CD14-positive monocyte (primary cell): ENCODE measurements at regions not wholly inside any gene's neighbourhood (a gene's known extent, or its start where the extent isn't known, plus 50 kb on each side); places are given as distances from the start of the nearest gene placed in this dataset.

ENCODE experiments used
- DNase-seq, 3 donors: peaks; one replicate each; pipeline ENCODE4 v3.0.0-alpha.2; 2011 to 2022
- H2AFZ ChIP-seq: 2 replicates; pipeline ENCODE4 v1.6.0; 2012; ENCODE audit warnings: mild to moderate bottlenecking, low read depth, low read length, inconsistent platforms; ENCODE audit not compliant: insufficient read depth, poor library complexity, severe bottlenecking
- H3K27ac ChIP-seq, 2 donors: 1 replicate in 1 of 2; 2 replicates in 1 of 2; pipeline ENCODE4 v1.5.1; 2012 to 2013; ENCODE audit warnings: low read length in 2 of 2, control low read depth in 1 of 2, inconsistent platforms in 1 of 2, low read depth in 1 of 2, mild to moderate bottlenecking in 1 of 2
- H3K27me3 ChIP-seq, 2 donors: one replicate each; pipeline versions ENCODE4 v1.6.0 to v1.6.1; 2011 to 2013; ENCODE audit warnings: low read length in 2 of 2; ENCODE audit not compliant: control insufficient read depth in 2 of 2, insufficient read depth in 2 of 2
- H3K36me3 ChIP-seq, 2 donors: replicated peaks in 1 of 2; 1 replicate in 1 of 2; 2 replicates in 1 of 2; pipeline versions ENCODE4 v1.5.1 to v1.6.1; 2012 to 2013; ENCODE audit warnings: low read length in 2 of 2, control low read depth in 1 of 2, inconsistent platforms in 1 of 2, mild to moderate bottlenecking in 1 of 2; ENCODE audit not compliant: insufficient read depth in 2 of 2, control insufficient read depth in 1 of 2
- H3K4me1 ChIP-seq, 2 donors: 1 replicate in 1 of 2; 2 replicates in 1 of 2; pipeline versions ENCODE4 v1.5.1 to v1.6.1; 2012 to 2013; ENCODE audit warnings: low read length in 2 of 2, control low read depth in 1 of 2, inconsistent platforms in 1 of 2, mild to moderate bottlenecking in 1 of 2, moderate library complexity in 1 of 2; ENCODE audit not compliant: insufficient read depth in 2 of 2, control insufficient read depth in 1 of 2
- H3K4me2 ChIP-seq: replicated peaks from 2 replicates; pipeline ENCODE3; 2012; ENCODE audit warnings: low read length, moderate library complexity, mild to moderate bottlenecking; ENCODE audit not compliant: poor library complexity, severe bottlenecking; ENCODE audit errors: extremely low read depth
- H3K4me3 ChIP-seq, 3 experiments: fragments of 200-600 bp in 1 of 3; sonication (generic) in 1 of 3; replicated peaks in 1 of 3; 1 replicate in 2 of 3; 2 replicates in 1 of 3; pipeline ENCODE4 v1.5.1; 2011 to 2013; ENCODE audit warnings: low read length in 3 of 3, mild to moderate bottlenecking in 3 of 3, control low read depth in 2 of 3, low read depth in 2 of 3, inconsistent platforms in 1 of 3, moderate library complexity in 1 of 3
- H3K79me2 ChIP-seq: 2 replicates; pipeline ENCODE4 v1.6.0; 2012; ENCODE audit warnings: mild to moderate bottlenecking, control low read depth, inconsistent platforms, low read length, moderate library complexity; ENCODE audit not compliant: insufficient read depth
- H3K9ac ChIP-seq: 2 replicates; pipeline ENCODE4 v1.6.0; 2017; ENCODE audit warnings: low read length, mild to moderate bottlenecking; ENCODE audit not compliant: insufficient read depth, poor library complexity, severe bottlenecking
- H3K9me3 ChIP-seq, 2 donors: replicated peaks in 1 of 2; 1 replicate in 1 of 2; 2 replicates in 1 of 2; pipeline versions ENCODE4 v1.5.1 to v1.6.1; 2012 to 2013; ENCODE audit warnings: low read length in 2 of 2, control low read depth in 1 of 2; ENCODE audit not compliant: control insufficient read depth in 1 of 2, insufficient read depth in 1 of 2
- H4K20me1 ChIP-seq: 2 replicates; pipeline ENCODE4 v1.6.0; 2012; ENCODE audit warnings: mild to moderate bottlenecking, low read length, control low read depth, moderate library complexity; ENCODE audit not compliant: insufficient read depth
- H3K27ac Mint-ChIP-seq, 7 donors: one replicate each; pipeline ENCODE4 v1.8.0; 2020; ENCODE audit warnings: mild to moderate bottlenecking in 7 of 7, mixed read lengths in 7 of 7, moderate library complexity in 6 of 7, inconsistent platforms in 2 of 7
- H3K27me3 Mint-ChIP-seq, 3 donors: one replicate each; pipeline ENCODE4 v1.8.0; 2021 to 2022; ENCODE audit warnings: low read depth in 3 of 3, mild to moderate bottlenecking in 3 of 3, mixed read lengths in 3 of 3, moderate library complexity in 3 of 3, inconsistent platforms in 1 of 3
- H3K36me3 Mint-ChIP-seq, 2 donors: one replicate each; pipeline ENCODE4 v1.8.0; 2020; ENCODE audit warnings: mixed read lengths in 2 of 2, inconsistent platforms in 1 of 2, mild to moderate bottlenecking in 1 of 2
- H3K4me1 Mint-ChIP-seq: one replicate; pipeline ENCODE4 v1.8.0; 2020; ENCODE audit warnings: mild to moderate bottlenecking, mixed read lengths
- H3K4me3 Mint-ChIP-seq, 2 donors: one replicate each; pipeline ENCODE4 v1.8.0; 2020; ENCODE audit warnings: mild to moderate bottlenecking in 2 of 2, mixed read lengths in 2 of 2, moderate library complexity in 1 of 2
- H3K9me3 Mint-ChIP-seq, 7 donors: one replicate each; pipeline ENCODE4 v1.8.0; 2020 to 2022; ENCODE audit warnings: mixed read lengths in 7 of 7, mild to moderate bottlenecking in 6 of 7, moderate library complexity in 6 of 7, inconsistent platforms in 2 of 7
- WGBS: methylation state at CpG from one replicate; pipeline ENCODE4 v1.1.5; 2013; ENCODE audit warnings: missing lambda C conversion rate; ENCODE audit not compliant: insufficient coverage; 5-methylcytosine and 5-hydroxymethylcytosine counted together
- intact Hi-C, 2 donors: fragments of 100-400 bp; cut with micrococcal nuclease; formaldehyde crosslinking; loops; one replicate each; pipeline versions ENCODE4 v1.15.0 to v1.15.1; 2023
- TF ChIP-seq, protein P1 (sequence below): fragments of 200-600 bp; IDR thresholded peaks from one replicate; pipeline ENCODE4 v1.8.0; 2022; ENCODE audit warnings: antibody characterized with exemption, mild to moderate bottlenecking

DNA sequence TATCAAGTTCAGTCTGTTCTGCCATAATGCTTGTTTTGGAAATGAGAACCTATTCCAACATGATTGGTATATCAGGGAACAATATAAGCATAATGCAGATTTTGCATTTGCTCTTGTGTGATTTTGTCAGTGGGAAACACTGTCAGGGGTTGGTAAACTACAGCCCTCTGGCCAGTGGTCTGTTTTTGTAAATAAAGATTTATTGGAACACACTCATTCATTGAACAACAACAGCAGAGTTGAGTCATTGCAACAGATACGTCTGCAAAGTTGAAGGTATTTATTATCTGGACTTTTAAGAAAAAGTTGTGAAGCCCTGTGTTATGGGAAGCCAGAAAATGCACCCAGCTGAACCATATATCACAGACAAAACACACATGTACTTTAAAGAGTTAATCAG lies 83.1 kb downstream of the MCFD2 start:
- no CpG with 5 or more reads among the region's 1 CpG for WGBS
- Mint-ChIP-seq H3K4me1 (no peaks in the 10 kb centered on the region), H3K27ac (no peak overlapping the region), H3K9me3 (peaks cover 2 to 13% (median 6%) of the 10 kb centered on the region in 7 donors), H3K27me3 (peaks cover 0 to 5% (median 4%) of the 10 kb centered on the region in 3 donors), H3K36me3 (no peaks in the 10 kb centered on the region), H3K4me3 (no peak overlapping the region)
- no peak overlapping the region for H3K27ac ChIP-seq
- no peaks in the 10 kb centered on the region for H3K4me1 ChIP-seq
- no peaks in the 10 kb centered on the region for H4K20me1 ChIP-seq
- H3K9me3 ChIP-seq: peaks cover 0 to 9% of the 10 kb centered on the region in 2 donors
- TF ChIP-seq, protein P1, sequence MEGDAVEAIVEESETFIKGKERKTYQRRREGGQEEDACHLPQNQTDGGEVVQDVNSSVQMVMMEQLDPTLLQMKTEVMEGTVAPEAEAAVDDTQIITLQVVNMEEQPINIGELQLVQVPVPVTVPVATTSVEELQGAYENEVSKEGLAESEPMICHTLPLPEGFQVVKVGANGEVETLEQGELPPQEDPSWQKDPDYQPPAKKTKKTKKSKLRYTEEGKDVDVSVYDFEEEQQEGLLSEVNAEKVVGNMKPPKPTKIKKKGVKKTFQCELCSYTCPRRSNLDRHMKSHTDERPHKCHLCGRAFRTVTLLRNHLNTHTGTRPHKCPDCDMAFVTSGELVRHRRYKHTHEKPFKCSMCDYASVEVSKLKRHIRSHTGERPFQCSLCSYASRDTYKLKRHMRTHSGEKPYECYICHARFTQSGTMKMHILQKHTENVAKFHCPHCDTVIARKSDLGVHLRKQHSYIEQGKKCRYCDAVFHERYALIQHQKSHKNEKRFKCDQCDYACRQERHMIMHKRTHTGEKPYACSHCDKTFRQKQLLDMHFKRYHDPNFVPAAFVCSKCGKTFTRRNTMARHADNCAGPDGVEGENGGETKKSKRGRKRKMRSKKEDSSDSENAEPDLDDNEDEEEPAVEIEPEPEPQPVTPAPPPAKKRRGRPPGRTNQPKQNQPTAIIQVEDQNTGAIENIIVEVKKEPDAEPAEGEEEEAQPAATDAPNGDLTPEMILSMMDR: no peak
- no peaks in the 10 kb centered on the region for H3K36me3 ChIP-seq
- no peak overlapping the region for H3K9ac ChIP-seq
- intact Hi-C loops: no loop called here
- H3K27me3 ChIP-seq: no peaks in the 10 kb centered on the region
- H2AFZ ChIP-seq: no peak overlapping the region
- H3K79me2 ChIP-seq: no peaks in the 10 kb centered on the region
- no peak overlapping the region for H3K4me2 ChIP-seq
- no peak for DNase-seq
- H3K4me3 ChIP-seq: no peak overlapping the region

GRCh38 chr2:46831869-46832265 lies 83.7 kb downstream of the MCFD2 start:
- Mint-ChIP-seq H3K4me1 (no peaks in the 10 kb centered on the region), H3K36me3 (no peaks in the 10 kb centered on the region), H3K9me3 (peaks cover 2 to 13% (median 6%) of the 10 kb centered on the region in 7 donors), H3K27me3 (peaks cover 0 to 4% (median 4%) of the 10 kb centered on the region in 3 donors), H3K27ac (no peak overlapping the region), H3K4me3 (no peak overlapping the region)
- Histone ChIP-seq H3K36me3 (no peaks in the 10 kb centered on the region), H3K9ac (no peak overlapping the region), H3K4me3 (no peak overlapping the region), H4K20me1 (no peaks in the 10 kb centered on the region), H3K79me2 (no peaks in the 10 kb centered on the region), H3K27me3 (no peaks in the 10 kb centered on the region), H3K27ac (no peak overlapping the region), H3K9me3 (peaks cover 0 to 9% of the 10 kb centered on the region in 2 donors), H2AFZ (no peak overlapping the region), H3K4me1 (no peaks in the 10 kb centered on the region), H3K4me2 (no peak overlapping the region)
- intact Hi-C loops: no loop called here
- WGBS: 94% methylated on average over 2 of the region's 4 CpGs
- no peak for DNase-seq
- TF ChIP-seq, protein P1: no peak
